Renal cortex interstitium (tissue), 11 donors: ENCODE measurements at regions not wholly inside any gene's neighbourhood (a gene's known extent, or its start where the extent isn't known, plus 50 kb on each side); places are given as distances from the start of the nearest gene placed in this dataset.

Experiments used
- DNase-seq, 11 donors: peaks; one replicate each; pipeline ENCODE4 v3.0.0-alpha.2; 2013; ENCODE audit warnings: low read depth in 9 of 11, low spot score in 4 of 11; ENCODE audit errors: extremely low read depth in 1 of 11

DNA sequence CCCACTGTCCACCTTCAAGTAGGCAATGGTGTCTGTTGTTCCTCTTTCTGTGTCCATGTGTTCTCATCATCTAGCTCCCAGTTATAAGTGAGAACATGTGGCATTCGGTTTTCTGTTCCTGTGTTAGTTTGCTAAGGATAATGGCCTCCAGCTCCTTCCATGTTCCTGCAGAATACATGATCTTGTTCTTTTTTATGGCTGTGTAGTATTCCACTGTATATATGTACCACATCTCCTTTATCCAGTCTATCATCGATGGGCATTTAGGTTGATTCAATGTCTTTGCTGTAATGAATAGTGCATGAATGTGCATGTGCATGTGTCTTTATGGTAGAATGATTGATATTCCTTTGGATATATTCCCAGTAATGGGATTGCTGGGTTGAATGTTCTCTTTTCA, 123.3 kb upstream of the LHX5 start:
- no peak for DNase-seq

- peak in 8 of 11 donors; percentile 8 to 50 (median 28) for DNase-seq
These were observed 119.9 kb upstream of the LHX5 start for GRCh38 chr12:113591480-113591974.

DNA sequence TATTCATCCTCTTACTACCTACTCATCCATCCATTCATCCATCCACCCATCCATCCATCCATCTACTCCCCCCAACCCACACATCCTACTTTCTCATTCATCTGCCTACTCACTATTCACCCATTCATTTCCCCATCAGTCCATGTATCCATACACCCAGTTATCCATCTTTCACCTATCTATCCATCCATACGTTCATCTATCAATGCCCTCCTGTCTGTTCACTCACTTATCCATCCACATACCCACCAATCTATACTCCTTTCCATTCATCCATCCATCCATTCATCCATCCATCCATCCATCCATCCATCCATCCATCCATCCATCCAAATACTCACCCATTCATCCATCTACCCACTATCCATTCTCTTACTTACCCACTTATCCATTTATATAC, 117.8 kb upstream of the LHX5 start:
- DNase-seq: no peak

GRCh38 chr12:113587720-113588119, 116.0 kb upstream of the LHX5 start:
- no peak for DNase-seq

DNA sequence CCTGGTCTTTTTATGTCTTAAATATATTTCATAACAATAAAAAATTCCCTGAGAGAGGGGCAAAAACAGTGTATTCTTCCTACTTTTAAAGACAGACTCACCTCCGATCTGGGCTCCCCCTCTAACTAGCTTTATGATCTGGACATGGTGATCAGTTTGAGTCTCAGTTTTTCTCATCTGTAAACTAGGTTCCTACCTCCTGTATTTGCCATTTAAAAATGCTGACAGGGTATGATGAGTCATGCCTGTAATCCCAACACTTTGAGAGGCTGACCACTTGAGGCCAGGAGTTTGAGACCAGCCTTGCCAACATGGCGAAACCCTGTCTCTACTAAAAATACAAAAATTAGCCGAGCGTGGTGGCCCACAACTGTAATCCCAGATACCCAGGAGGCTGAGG, 114.8 kb upstream of the LHX5 start:
- DNase-seq: no peak

- peak in 4 of 11 donors; percentile 23 to 35 (median 30) for DNase-seq
These were observed 111.0 kb upstream of the LHX5 start for GRCh38 chr12:113582521-113583218.

DNA sequence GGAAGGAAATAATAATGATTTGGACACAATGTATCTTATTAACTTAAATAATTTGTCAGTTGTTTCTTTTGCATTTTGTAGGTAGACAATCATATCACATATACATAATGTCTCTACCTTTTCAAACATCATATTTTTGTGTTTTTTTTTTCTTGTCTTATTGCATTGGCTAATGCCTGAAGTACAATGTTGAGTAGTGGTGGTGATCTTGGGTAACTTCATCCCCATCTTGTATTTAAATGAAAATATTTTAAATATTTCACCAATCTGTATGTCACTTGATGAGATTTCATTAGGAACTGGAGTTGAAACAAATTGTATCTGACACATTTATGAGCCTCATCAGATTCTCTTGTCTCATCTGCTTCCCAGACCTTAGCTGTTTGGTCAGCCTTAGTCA, 109.7 kb upstream of the LHX5 start:
- DNase-seq: no peak

DNA sequence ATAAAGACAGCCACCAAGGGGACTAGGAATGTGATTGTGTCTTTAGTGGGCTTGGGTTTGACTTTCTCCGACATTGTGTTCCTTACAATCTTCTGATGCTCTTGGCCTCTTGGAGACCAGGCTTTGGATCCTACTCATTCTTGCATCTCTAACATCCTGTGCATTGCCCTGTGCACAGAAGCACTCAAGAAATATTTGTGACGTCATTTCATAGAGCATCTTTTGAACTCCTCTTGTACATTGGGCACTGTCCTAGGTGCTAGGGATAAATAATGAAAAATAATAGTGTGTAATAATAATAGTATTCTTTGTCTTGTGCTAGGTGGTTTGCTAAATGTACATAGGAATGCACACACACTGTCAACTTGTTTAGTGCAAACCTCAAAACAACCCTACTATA, 108.8 kb upstream of the LHX5 start:
- no peak for DNase-seq

DNA sequence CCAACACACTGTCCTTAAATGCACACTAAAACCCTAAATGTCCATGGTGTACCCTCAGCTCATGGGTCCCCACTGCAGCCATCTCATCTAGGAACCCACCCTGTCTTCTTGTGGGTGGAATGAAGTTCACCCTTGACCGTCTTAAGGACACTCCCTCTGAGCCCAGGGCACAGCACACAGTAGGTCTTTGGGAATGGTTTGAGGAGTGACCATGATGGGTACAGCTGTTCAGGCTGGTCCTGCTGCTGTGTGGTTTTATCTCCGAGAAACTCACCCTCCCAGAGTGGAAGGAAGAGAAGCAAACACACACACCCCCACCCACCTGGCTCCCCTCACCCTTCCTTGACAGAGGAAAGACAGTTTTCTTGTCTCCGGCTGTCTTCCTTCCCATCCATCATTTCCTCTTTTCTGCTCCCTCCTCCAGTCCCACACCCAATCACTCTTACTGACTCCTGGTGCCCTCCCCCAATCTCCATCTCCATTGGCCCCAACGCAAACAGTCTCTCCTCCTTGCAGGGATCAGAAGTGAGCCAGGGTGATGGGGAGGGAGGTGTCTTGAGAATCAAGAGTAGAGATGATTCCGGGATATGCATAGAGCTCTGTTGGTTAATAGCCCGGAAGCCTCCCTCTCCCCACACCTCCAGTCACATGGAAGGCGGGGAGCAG, 105.9 kb upstream of the LHX5 start:
- no peak for DNase-seq

DNA sequence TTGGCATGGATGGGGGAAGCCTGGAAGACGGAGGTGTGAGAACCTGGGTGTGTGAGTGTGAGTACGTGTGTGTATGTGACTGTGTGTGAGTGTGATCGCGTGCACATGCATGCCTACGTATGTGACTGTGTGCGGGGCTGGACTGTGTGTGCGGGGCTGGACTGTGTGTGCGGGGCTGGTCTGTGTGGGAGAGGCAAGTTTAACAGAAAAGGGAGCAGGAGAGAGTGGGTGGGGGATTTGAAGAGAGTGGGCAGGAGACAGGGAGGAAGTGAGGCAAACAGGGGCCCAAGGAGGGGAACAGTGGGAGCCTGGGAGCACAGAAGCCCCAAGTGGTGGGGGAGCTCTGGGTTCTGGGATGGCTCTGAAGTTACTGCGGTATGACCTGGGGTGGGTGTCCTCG, 103.7 kb upstream of the LHX5 start:
- DNase-seq: no peak

DNA sequence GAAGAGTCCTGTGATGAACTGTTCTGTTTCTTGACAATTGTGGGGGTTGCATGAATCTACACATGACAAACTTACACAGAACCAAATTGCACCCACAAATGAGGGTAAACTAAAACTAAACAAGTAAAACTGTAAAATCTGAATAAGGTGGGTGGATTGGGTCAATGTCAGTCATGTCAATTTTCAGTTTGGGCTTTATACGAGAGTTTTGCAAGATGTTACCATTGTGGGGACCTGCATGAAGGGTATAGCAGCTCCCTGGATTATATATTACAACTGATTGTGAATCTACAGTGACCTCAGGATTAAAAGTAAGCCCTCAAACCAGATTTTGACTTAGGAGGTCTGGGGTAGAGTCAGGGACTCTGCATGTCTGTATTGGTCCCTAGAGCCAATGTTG, 101.5 kb upstream of the LHX5 start:
- DNase-seq: no peak

GRCh38 chr12:113571713-113572112, 100.0 kb upstream of the LHX5 start:
- no peak for DNase-seq

GRCh38 chr12:113569806-113570205, 98.1 kb upstream of the LHX5 start:
- no peak for DNase-seq

GRCh38 chr12:113568021-113568420, 96.3 kb upstream of the LHX5 start:
- DNase-seq: no peak

DNA sequence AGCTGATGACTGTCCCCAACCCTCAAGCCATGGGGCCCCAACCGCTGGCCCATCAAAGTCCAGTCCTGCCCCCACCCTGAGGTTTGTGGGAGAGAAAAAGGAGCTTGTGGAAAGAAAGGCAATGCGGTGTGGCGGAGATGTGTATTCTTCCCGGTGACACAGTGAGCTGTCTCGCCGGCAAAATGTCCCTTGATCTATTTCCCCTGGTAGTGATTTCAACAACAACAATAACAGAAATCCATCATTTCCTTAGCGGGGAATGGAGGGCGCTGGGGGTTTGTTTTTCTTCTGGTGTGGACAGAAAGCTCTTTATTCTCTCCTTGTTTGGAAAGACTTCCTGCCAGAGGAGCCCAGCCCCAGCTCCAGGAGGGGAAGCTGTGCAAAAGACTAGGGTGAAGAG, 93.7 kb upstream of the LHX5 start:
- peak in 2 of 11 donors; percentile 6 to 15 for DNase-seq

DNA sequence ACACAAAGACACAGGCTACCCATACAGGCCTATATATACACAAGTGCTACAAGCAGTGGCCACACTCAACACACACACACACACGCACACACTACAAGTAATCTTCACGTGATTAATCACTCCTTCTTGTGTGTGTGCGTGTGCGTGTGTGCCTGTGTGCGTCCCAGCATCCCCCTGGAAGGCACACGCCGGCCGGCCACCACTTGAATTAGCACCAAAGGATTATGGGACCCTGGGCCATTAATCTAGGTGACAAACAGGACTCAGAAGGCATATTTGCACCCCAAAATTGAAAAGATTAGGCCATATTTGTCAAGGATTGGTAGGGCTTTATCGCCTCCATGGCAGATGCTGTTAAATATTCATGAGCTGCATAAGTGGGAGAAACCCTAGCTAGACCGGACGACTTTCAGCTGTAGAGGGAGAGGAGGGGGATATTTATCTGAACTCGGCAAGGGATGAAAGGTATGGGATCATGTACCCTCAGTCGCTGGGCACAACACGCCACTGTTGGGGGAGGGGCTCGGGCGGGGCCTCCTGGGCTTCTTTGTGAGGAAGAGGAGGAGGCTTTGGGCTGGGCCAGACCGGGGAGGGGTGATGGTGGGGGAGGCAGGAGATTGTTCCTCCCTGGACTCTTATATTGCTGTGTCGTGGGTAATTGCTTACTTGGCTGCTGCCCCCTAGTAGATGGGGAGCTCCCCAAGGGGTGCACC, 89.6 kb upstream of the LHX5 start:
- DNase-seq: no peak

DNA sequence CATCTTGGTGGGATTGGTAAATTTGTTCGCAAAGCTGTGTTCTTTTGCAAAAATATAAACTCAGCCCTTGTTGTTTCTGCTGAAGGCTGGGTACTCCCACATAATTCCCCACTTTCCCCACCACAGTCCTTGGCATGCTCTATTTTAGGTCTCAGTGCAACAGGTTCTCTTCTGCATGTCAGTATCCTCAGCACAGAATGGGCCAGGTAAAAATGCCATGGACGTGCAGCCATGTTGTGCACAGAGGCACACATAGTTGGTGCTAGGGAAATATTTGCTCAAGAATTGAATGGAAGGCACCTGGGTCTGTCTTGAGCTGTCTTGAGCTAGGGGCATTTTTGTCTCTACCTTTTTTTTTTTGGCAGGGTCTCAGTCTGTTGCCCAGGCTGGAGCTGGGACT, 87.8 kb upstream of the LHX5 start:
- DNase-seq: no peak

- DNase-seq: no peak
These were observed 83.6 kb upstream of the LHX5 start for GRCh38 chr12:113555226-113555625.

GRCh38 chr12:113552760-113553159, 81.1 kb upstream of the LHX5 start:
- DNase-seq: no peak

DNA sequence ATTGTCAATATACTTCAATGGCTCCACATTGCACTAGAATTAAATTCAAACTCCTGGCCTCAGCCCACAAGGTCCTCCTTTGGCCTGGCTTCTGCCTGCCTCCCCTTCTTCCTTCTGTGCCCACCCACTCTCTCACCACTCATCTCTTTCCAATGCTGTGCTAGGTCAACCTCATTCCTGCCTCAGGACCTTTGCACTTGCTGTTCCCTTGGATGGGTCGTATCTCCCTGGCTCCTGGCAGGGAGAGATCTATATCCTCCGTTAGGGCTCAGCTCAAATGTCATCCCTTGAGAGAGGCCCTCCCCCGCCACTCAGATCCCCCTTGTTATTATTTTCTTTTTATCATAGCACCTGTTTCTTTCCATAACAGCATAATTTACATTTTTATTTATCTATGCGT, 79.9 kb upstream of the LHX5 start:
- DNase-seq: no peak
